Neural cell (in vitro differentiated cells): ENCODE measurements at regions not wholly inside any gene's neighbourhood (a gene's known extent, or its start where the extent isn't known, plus 50 kb on each side); places are given as distances from the start of the nearest gene placed in this dataset.

Experiments used
- H2AFZ ChIP-seq: fragments of 200-600, 300-800 bp; sonication (generic), shearing (Covaris generic); 2 replicates; pipeline ENCODE4 v1.6.0; 2014; ENCODE audit warnings: low read depth, mild to moderate bottlenecking, antibody characterized with exemption, low read length, moderate library complexity
- H3F3A ChIP-seq: fragments of 200-600 bp; shearing (Covaris generic); 2 replicates; pipeline ENCODE4 v1.6.1; 2016; ENCODE audit warnings: mild to moderate bottlenecking, moderate library complexity, mixed read lengths, antibody characterized with exemption, low read length; ENCODE audit not compliant: insufficient read depth, poor library complexity, severe bottlenecking
- H3K27ac ChIP-seq: fragments of 200-600, 300-800 bp; sonication (generic), shearing (Covaris generic); 2 replicates; pipeline ENCODE4 v1.5.1; 2014; ENCODE audit warnings: mild to moderate bottlenecking, low read length, moderate library complexity
- H3K27me3 ChIP-seq: fragments of 300-800, 200-600 bp; sonication (generic), shearing (Covaris generic); 2 replicates; pipeline ENCODE4 v1.6.0; 2014; ENCODE audit warnings: mild to moderate bottlenecking, low read depth, low read length, moderate library complexity; ENCODE audit not compliant: insufficient read depth
- H3K36me3 ChIP-seq: fragments of 300-800, 200-600 bp; sonication (generic), shearing (Covaris generic); 2 replicates; pipeline ENCODE4 v1.5.1; 2014; ENCODE audit warnings: mild to moderate bottlenecking, antibody characterized with exemption, low read length, moderate library complexity; ENCODE audit not compliant: insufficient read depth
- H3K4me2 ChIP-seq: fragments of 300-800, 200-600 bp; sonication (generic), shearing (Covaris generic); 2 replicates; pipeline ENCODE4 v1.6.0; 2014; ENCODE audit warnings: mild to moderate bottlenecking, low read length
- H3K4me3 ChIP-seq: fragments of 300-800, 200-600 bp; sonication (generic), shearing (Covaris generic); 2 replicates; pipeline ENCODE4 v1.5.1; 2014; ENCODE audit warnings: mild to moderate bottlenecking, low read length, moderate library complexity
- H3K79me2 ChIP-seq: fragments of 200-600 bp; shearing (Covaris generic); replicated peaks from 2 replicates; pipeline ENCODE4 v1.6.0; 2014; ENCODE audit warnings: mild to moderate bottlenecking, low read length, moderate library complexity; ENCODE audit not compliant: insufficient read depth
- H3K9ac ChIP-seq: fragments of 300-800, 200-600 bp; sonication (generic), shearing (Covaris generic); 2 replicates; pipeline ENCODE4 v1.6.1; 2016; ENCODE audit warnings: mild to moderate bottlenecking, low read length, mixed read lengths
- H3K9me2 ChIP-seq: fragments of 200-600 bp; shearing (Covaris generic); 2 replicates; pipeline ENCODE4 v1.6.1; 2016; ENCODE audit warnings: mild to moderate bottlenecking, low read length, mixed read lengths; ENCODE audit not compliant: insufficient read depth
- H3K9me3 ChIP-seq: fragments of 200-600, 300-800 bp; sonication (generic), shearing (Covaris generic); 2 replicates; pipeline ENCODE4 v1.6.1; 2016; ENCODE audit warnings: mild to moderate bottlenecking, mixed run types, low read length, moderate library complexity, mixed read lengths
- H4K20me1 ChIP-seq: fragments of 200-600 bp; shearing (Covaris generic); 2 replicates; pipeline ENCODE4 v1.6.1; 2016; ENCODE audit warnings: mild to moderate bottlenecking, mixed run types; ENCODE audit not compliant: insufficient read depth
- EP300 ChIP-seq: fragments of 450-650 bp; conservative IDR thresholded peaks from 2 replicates; pipeline ENCODE4 v1.6.1; 2014; ENCODE audit warnings: antibody characterized with exemption, mild to moderate bottlenecking, moderate library complexity; ENCODE audit not compliant: poor library complexity, severe bottlenecking
- EZH2 ChIP-seq: fragments of 200-600, 300-800 bp; shearing (Covaris generic), sonication (generic); IDR thresholded peaks from 2 replicates; pipeline ENCODE4 v1.6.1; 2014; ENCODE audit warnings: antibody characterized with exemption, low read length, borderline replicate concordance, mild to moderate bottlenecking; ENCODE audit not compliant: insufficient read depth, poor library complexity, severe bottlenecking
- MXI1 ChIP-seq: fragments of 450-650 bp; conservative IDR thresholded peaks from 2 replicates; pipeline ENCODE4 v1.6.1; 2014; ENCODE audit warnings: antibody characterized with exemption, mild to moderate bottlenecking; ENCODE audit not compliant: poor library complexity, severe bottlenecking
- POLR2AphosphoS5 ChIP-seq: IDR thresholded peaks from 2 replicates; pipeline ENCODE4 v1.6.1; 2012
- RAD21 ChIP-seq: fragments of 450-650 bp; conservative IDR thresholded peaks from 2 replicates; pipeline ENCODE4 v1.6.1; 2014; ENCODE audit warnings: antibody characterized with exemption, mild to moderate bottlenecking, moderate library complexity
- REST ChIP-seq: IDR thresholded peaks from 2 replicates; pipeline ENCODE4 v1.6.1; 2012; ENCODE audit warnings: borderline replicate concordance
- SMC3 ChIP-seq: fragments of 450-650 bp; conservative IDR thresholded peaks from 2 replicates; pipeline ENCODE4 v1.6.1; 2014; ENCODE audit warnings: antibody characterized with exemption, mild to moderate bottlenecking, moderate library complexity; ENCODE audit not compliant: poor library complexity
- TAF1 ChIP-seq: IDR thresholded peaks from 2 replicates; pipeline ENCODE4 v1.6.1; 2012; ENCODE audit warnings: low read depth
- TF ChIP-seq, protein P1 (sequence below): fragments of 450-650 bp; IDR thresholded peaks from 2 replicates; pipeline ENCODE4 v1.5.1; 2014; ENCODE audit warnings: antibody characterized with exemption, mild to moderate bottlenecking, moderate library complexity; ENCODE audit not compliant: poor library complexity, severe bottlenecking

DNA sequence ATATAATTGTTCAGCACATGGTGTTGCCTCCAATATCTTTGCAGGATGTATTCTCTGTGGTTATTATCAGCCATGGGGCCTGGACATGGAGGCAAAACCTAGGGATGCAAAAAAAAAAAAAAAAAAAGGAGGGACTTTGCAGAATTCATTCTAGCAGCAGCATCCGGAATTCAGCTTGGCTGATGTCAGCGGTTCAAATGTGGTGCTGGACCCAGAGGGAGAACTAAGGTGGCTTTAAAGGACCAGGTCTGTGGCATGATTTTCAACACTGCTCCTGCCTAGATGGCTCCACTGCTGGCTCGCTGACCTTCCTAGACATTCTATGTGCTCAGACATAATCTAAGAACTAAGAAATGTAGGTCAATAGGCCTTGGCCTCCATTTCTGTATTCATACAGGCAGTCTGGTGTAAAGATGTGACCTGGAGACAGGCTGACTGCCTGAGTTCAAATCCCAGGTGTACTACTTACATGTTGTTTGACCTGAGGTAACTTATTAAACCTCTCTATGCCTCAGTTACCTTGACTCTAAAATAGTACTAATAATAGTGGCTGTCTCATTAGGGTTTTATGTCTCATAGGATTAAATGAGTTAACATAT is 108.6 kb downstream of the PPM1A start:
- Histone ChIP-seq H3K4me3 (no peak overlapping the region), H3K27me3 (peaks cover 71% of the 10 kb centered on the region), H3K36me3 (no peaks in the 10 kb centered on the region), H3K9me3 (no peaks in the 10 kb centered on the region), H4K20me1 (no peaks in the 10 kb centered on the region), H3K9me2 (no peaks in the 10 kb centered on the region), H3K27ac (no peak overlapping the region), H3F3A (no peaks in the 10 kb centered on the region), H2AFZ (no peak overlapping the region), H3K79me2 (no peaks in the 10 kb centered on the region), H3K4me2 (no peak overlapping the region), H3K9ac (no peak overlapping the region)
- TF ChIP-seq REST: no peak
- TF ChIP-seq TAF1: no peak
- TF ChIP-seq MXI1: no peak

DNA sequence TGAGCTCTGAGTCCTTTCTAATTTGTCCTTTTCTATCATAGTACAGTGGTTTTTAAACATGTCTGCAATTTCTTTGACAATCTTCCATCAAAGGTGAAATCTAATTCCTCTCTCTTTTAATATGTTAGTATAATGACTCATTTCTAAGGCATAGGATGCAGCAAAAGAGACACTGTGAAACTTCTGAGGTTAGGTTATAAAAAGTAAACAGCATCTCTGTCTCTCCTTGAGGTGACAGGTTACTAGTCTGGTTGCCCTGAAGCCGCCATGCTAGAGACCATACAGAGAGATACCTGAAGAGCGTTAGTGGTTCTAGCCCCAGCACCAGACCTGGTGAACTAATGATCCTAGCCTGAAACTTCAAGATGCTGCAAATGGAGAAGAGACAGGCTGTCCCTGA is 114.3 kb downstream of the PPM1A start:
- no peaks in the 10 kb centered on the region for H3K79me2 ChIP-seq

More for the DNA sequence above, 114.3 kb downstream of the PPM1A start:
- Histone ChIP-seq H3K4me3 (no peak overlapping the region), H4K20me1 (no peaks in the 10 kb centered on the region), H2AFZ (no peak overlapping the region), H3K27me3 (peaks cover 24% of the 10 kb centered on the region), H3K36me3 (no peaks in the 10 kb centered on the region), H3K9ac (no peak overlapping the region), H3F3A (no peaks in the 10 kb centered on the region), H3K9me3 (no peaks in the 10 kb centered on the region), H3K4me2 (no peak overlapping the region), H3K9me2 (no peaks in the 10 kb centered on the region), H3K27ac (no peak overlapping the region)
- no peak for TF ChIP-seq EZH2
- no peak for TF ChIP-seq RAD21
- no peak for TF ChIP-seq SMC3
- TF ChIP-seq POLR2AphosphoS5: no peak
- no peak for TF ChIP-seq TAF1
- no peak for TF ChIP-seq REST
- TF ChIP-seq, protein P1, sequence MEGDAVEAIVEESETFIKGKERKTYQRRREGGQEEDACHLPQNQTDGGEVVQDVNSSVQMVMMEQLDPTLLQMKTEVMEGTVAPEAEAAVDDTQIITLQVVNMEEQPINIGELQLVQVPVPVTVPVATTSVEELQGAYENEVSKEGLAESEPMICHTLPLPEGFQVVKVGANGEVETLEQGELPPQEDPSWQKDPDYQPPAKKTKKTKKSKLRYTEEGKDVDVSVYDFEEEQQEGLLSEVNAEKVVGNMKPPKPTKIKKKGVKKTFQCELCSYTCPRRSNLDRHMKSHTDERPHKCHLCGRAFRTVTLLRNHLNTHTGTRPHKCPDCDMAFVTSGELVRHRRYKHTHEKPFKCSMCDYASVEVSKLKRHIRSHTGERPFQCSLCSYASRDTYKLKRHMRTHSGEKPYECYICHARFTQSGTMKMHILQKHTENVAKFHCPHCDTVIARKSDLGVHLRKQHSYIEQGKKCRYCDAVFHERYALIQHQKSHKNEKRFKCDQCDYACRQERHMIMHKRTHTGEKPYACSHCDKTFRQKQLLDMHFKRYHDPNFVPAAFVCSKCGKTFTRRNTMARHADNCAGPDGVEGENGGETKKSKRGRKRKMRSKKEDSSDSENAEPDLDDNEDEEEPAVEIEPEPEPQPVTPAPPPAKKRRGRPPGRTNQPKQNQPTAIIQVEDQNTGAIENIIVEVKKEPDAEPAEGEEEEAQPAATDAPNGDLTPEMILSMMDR: no peak
- no peak for TF ChIP-seq EP300
- TF ChIP-seq MXI1: no peak
